IgD-negative memory B cell (primary cell): ENCODE measurements at regions not wholly inside any gene's neighbourhood (a gene's known extent, or its start where the extent isn't known, plus 50 kb on each side); places are given as distances from the start of the nearest gene placed in this dataset.

Experiments used
- H3K27ac Mint-ChIP-seq, 3 donors: one replicate each; pipeline ENCODE4 v1.8.0; 2020 to 2022; ENCODE audit warnings: mild to moderate bottlenecking in 3 of 3, mixed read lengths in 3 of 3, moderate library complexity in 1 of 3
- H3K27me3 Mint-ChIP-seq: one replicate; pipeline ENCODE4 v1.8.0; 2021; ENCODE audit warnings: mixed read lengths
- H3K36me3 Mint-ChIP-seq: one replicate; pipeline ENCODE4 v1.8.0; 2020; ENCODE audit warnings: mild to moderate bottlenecking, mixed read lengths
- H3K4me1 Mint-ChIP-seq, 3 donors: one replicate each; pipeline ENCODE4 v1.8.0; 2020 to 2022; ENCODE audit warnings: mixed read lengths in 3 of 3, mild to moderate bottlenecking in 1 of 3
- H3K4me3 Mint-ChIP-seq, 4 donors: one replicate each; pipeline ENCODE4 v1.8.0; 2020 to 2022; ENCODE audit warnings: mild to moderate bottlenecking in 4 of 4, mixed read lengths in 4 of 4, moderate library complexity in 3 of 4
- H3K9me3 Mint-ChIP-seq, 3 donors: one replicate each; pipeline ENCODE4 v1.8.0; 2020 to 2021; ENCODE audit warnings: mixed read lengths in 3 of 3, mild to moderate bottlenecking in 1 of 3

DNA sequence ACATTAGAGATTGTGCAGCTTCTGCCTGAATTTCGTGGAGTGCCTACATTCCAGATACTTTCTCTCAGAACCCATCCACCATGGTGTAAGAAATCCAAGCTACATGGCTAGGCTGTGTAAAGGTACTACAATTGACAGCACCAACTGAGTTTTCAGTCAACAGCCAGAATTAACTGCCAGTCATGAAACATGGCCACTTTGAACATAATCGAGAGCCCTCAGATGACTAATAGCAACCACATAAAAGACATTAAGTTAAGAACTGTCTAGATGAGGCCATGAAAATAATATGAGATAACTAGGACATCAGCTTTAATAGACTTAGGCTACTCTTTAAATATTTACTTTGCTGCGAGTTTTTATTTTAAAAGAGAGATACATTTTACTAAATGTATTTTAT lies 1106.8 kb upstream of the LRRTM3 start:
- Mint-ChIP-seq H3K27ac (no peak overlapping the region), H3K4me3 (no peak overlapping the region), H3K9me3 (peaks cover 0 to 8% (median 3%) of the 10 kb centered on the region in 3 donors), H3K27me3 (no peaks in the 10 kb centered on the region), H3K4me1 (no peaks in the 10 kb centered on the region), H3K36me3 (no peaks in the 10 kb centered on the region)

GRCh38 chr10:65827359-65827758 lies 1098.5 kb upstream of the LRRTM3 start:
- Mint-ChIP-seq H3K9me3 (peaks cover 2 to 4% (median 3%) of the 10 kb centered on the region in 3 donors), H3K4me1 (no peaks in the 10 kb centered on the region), H3K36me3 (no peaks in the 10 kb centered on the region), H3K27me3 (no peaks in the 10 kb centered on the region), H3K4me3 (no peak overlapping the region), H3K27ac (no peak overlapping the region)

- Mint-ChIP-seq H3K27ac (no peak overlapping the region), H3K27me3 (no peaks in the 10 kb centered on the region), H3K36me3 (no peaks in the 10 kb centered on the region), H3K4me3 (no peak overlapping the region), H3K4me1 (peaks cover 0 to 4% (median 0%) of the 10 kb centered on the region in 3 donors), H3K9me3 (peaks cover 0 to 5% (median 3%) of the 10 kb centered on the region in 3 donors)
Measured at GRCh38 chr10:65838811-65839210, 1087.0 kb upstream of the LRRTM3 start.

- Mint-ChIP-seq H3K4me3 (no peak overlapping the region), H3K4me1 (peaks cover 0 to 4% (median 0%) of the 10 kb centered on the region in 3 donors), H3K27ac (no peak overlapping the region), H3K9me3 (peaks cover 0 to 5% (median 2%) of the 10 kb centered on the region in 3 donors), H3K27me3 (no peaks in the 10 kb centered on the region), H3K36me3 (no peaks in the 10 kb centered on the region)
Measured at GRCh38 chr10:65843203-65843602, 1082.6 kb upstream of the LRRTM3 start.

DNA sequence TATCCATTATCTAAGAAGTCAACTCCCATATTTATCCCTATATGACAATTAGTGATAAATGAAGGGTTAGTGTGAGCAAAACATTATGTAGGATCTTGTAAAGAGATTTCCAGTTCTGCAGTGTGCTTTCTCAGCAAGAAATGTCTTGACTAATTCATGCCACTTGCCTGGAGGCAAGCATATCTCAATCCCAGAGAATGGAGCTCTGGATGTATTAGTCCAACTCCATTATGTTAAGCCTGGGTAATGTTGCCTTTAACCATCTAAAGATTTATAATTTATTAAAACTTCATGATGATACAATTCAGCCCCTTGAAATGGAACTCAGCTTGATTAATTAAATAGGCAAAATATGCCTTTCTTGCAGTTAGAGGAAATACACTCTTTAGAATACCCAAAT lies 1079.9 kb upstream of the LRRTM3 start:
- Mint-ChIP-seq H3K36me3 (no peaks in the 10 kb centered on the region), H3K9me3 (peaks cover 2 to 9% (median 5%) of the 10 kb centered on the region in 3 donors), H3K27ac (no peak overlapping the region), H3K27me3 (no peaks in the 10 kb centered on the region), H3K4me1 (peaks cover 0 to 4% (median 0%) of the 10 kb centered on the region in 3 donors), H3K4me3 (no peak overlapping the region)

GRCh38 chr10:65846541-65846940 lies 1079.3 kb upstream of the LRRTM3 start:
- H3K36me3 Mint-ChIP-seq = no peaks in the 10 kb centered on the region
- H3K4me1 Mint-ChIP-seq = peaks cover 0 to 4% (median 0%) of the 10 kb centered on the region in 3 donors

GRCh38 chr10:65846949-65847348 lies 1078.9 kb upstream of the LRRTM3 start:
- peaks cover 2 to 9% (median 5%) of the 10 kb centered on the region in 3 donors for H3K9me3 Mint-ChIP-seq
- H3K36me3 Mint-ChIP-seq = no peaks in the 10 kb centered on the region
- no peaks in the 10 kb centered on the region for H3K27me3 Mint-ChIP-seq
- H3K4me1 Mint-ChIP-seq = peaks cover 0 to 4% (median 0%) of the 10 kb centered on the region in 3 donors
- H3K4me3 Mint-ChIP-seq = no peak overlapping the region
- no peak overlapping the region for H3K27ac Mint-ChIP-seq

More at GRCh38 chr10:65846541-65846940, 1079.3 kb upstream of the LRRTM3 start:
- H3K9me3 Mint-ChIP-seq = peaks cover 2 to 9% (median 5%) of the 10 kb centered on the region in 3 donors
- no peaks in the 10 kb centered on the region for H3K27me3 Mint-ChIP-seq
- no peak overlapping the region for H3K27ac Mint-ChIP-seq
- no peak overlapping the region for H3K4me3 Mint-ChIP-seq

DNA sequence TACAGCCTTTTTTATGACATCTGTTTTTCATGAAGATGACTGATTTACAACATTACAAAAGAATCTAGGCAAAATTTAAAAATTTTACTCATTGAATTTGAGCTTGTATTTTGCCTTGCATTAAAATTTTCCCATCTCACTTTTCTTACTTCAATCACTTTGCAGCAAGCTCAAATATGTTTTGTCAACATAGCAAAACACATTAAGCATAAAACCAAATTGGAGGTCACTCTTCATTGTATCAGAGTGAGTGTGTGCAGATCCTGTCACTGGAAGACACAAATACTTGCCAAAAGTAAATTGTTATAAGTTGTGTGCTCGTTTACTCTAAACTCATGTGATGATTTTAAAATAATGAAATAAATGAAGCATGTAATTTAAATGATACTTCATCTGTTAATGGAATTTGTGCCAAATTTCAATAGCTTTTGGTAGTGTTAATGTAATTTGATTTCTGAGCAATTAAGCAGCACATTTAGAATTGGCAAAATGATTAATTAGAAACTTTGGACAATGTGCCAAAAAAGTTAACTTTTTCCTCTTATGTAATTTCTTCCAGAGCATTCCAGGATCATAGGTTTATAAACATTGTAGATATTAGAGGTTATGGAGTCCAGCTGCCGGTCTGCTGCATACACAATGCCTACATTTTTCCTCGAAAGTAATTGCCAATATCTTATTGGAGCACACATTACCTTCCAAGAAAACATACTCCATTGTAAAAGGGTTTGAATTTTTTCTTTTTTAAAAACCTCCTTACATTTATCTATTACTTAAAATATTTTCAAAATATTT lies 1078.2 kb upstream of the LRRTM3 start:
- Mint-ChIP-seq H3K36me3 (no peaks in the 10 kb centered on the region), H3K4me3 (no peak overlapping the region), H3K9me3 (peaks cover 2 to 7% (median 5%) of the 10 kb centered on the region in 3 donors), H3K27me3 (no peaks in the 10 kb centered on the region), H3K27ac (no peak overlapping the region), H3K4me1 (no peaks in the 10 kb centered on the region)

- H3K9me3 Mint-ChIP-seq = peaks cover 0 to 4% (median 3%) of the 10 kb centered on the region in 3 donors
- no peaks in the 10 kb centered on the region for H3K27me3 Mint-ChIP-seq
- no peak overlapping the region for H3K4me3 Mint-ChIP-seq
- H3K36me3 Mint-ChIP-seq = no peaks in the 10 kb centered on the region
- no peaks in the 10 kb centered on the region for H3K4me1 Mint-ChIP-seq
- H3K27ac Mint-ChIP-seq = no peak overlapping the region
Measured at GRCh38 chr10:65858841-65859240, 1067.0 kb upstream of the LRRTM3 start.

DNA sequence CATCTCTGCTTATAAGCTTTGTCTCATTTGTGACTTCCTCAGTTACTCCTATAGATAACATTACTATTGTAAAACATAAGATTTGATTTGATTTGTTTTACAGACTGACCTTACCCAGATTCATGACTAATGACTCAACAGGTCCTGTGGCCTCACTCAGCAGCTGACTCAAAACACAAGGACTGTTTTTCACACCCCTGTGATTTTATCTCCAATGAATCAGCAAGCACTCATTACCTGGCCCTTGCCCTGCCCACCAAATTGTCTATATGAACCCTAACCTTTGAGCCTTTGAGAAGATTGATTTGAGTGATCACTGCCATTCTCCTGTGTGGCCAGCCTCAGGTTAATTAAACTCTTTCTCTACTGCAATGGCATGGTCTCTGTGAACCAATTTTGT lies 1064.6 kb upstream of the LRRTM3 start:
- no peaks in the 10 kb centered on the region for H3K27me3 Mint-ChIP-seq
- no peak overlapping the region for H3K4me3 Mint-ChIP-seq
- H3K4me1 Mint-ChIP-seq = no peaks in the 10 kb centered on the region
- H3K36me3 Mint-ChIP-seq = no peaks in the 10 kb centered on the region
- no peak overlapping the region for H3K27ac Mint-ChIP-seq
- H3K9me3 Mint-ChIP-seq = peaks cover 0 to 4% (median 3%) of the 10 kb centered on the region in 3 donors
